Gastrocnemius medialis (tissue), 4 donors: ENCODE measurements at regions not wholly inside any gene's neighbourhood (a gene's known extent, or its start where the extent isn't known, plus 50 kb on each side); places are given as distances from the start of the nearest gene placed in this dataset.

Experiments used
- ATAC-seq, 2 donors: fragments of 150-250 bp; one replicate each; pipeline ENCODE4 v1.9.1; 2016
- DNase-seq, 2 donors: peaks; one replicate each; pipeline ENCODE4 v3.0.0-alpha.2; 2019
- H3K27ac ChIP-seq, 4 donors: fragments of 200-600 bp; sonication (generic); 1 replicate in 1 of 4; 2 replicates in 3 of 4; pipeline ENCODE4 v1.5.1; 2016 to 2018; ENCODE audit warnings: mild to moderate bottlenecking in 2 of 4, moderate library complexity in 1 of 4
- H3K27me3 ChIP-seq, 3 donors: fragments of 200-600 bp; sonication (generic) in 2 of 3; 1 replicate in 1 of 3; 2 replicates in 2 of 3; pipeline versions ENCODE4 v1.5.1 to v1.6.0; 2016 to 2019; ENCODE audit warnings: mild to moderate bottlenecking in 1 of 3, moderate library complexity in 1 of 3
- H3K36me3 ChIP-seq, 2 donors: fragments of 200-600 bp; sonication (generic) in 1 of 2; one replicate each; pipeline ENCODE4 v1.5.1; 2017 to 2018
- H3K4me1 ChIP-seq, 2 donors: fragments of 200-600 bp; sonication (generic) in 1 of 2; one replicate each; pipeline ENCODE4 v1.5.1; 2016 to 2017; ENCODE audit warnings: mild to moderate bottlenecking in 2 of 2
- H3K4me3 ChIP-seq, 4 donors: fragments of 200-600 bp; sonication (generic) in 3 of 4; 1 replicate in 1 of 4; 2 replicates in 3 of 4; pipeline ENCODE4 v1.5.1; 2016 to 2019; ENCODE audit warnings: mild to moderate bottlenecking in 2 of 4
- H3K9me3 ChIP-seq, 3 donors: fragments of 200-600 bp; sonication (generic) in 2 of 3; 1 replicate in 1 of 3; 2 replicates in 2 of 3; pipeline ENCODE4 v1.5.1; 2016 to 2019
- CTCF ChIP-seq, 5 experiments: fragments of 450-650 bp in 3 of 5; fragments of 200-600 bp in 2 of 5; sonication (generic) in 2 of 5; IDR thresholded peaks in 4 of 5; conservative IDR thresholded peaks in 1 of 5; 1 replicate in 4 of 5; 2 replicates in 1 of 5; pipeline ENCODE4 v1.5.1; 2016 to 2019; ENCODE audit warnings: antibody characterized with exemption in 5 of 5, mild to moderate bottlenecking in 3 of 5, moderate library complexity in 3 of 5
- POLR2A ChIP-seq, 2 donors: fragments of 450-650 bp; IDR thresholded peaks; one replicate each; pipeline ENCODE4 v1.6.1; 2017; ENCODE audit warnings: antibody characterized with exemption in 2 of 2, mild to moderate bottlenecking in 2 of 2, moderate library complexity in 2 of 2
- in situ Hi-C, 4 donors: fragments of 200-750 bp; cut with MboI; loops; one replicate each; pipeline versions ENCODE4 v1.15.0 to v1.8.0; 2017; ENCODE audit warnings: low sequenced_read_pairs in 4 of 4
- intact Hi-C: fragments of 100-400 bp; cut with DNase I; formaldehyde crosslinking; loops from one replicate; pipeline ENCODE4 v1.15.1; 2023; ENCODE audit warnings: low total_unique reads

DNA sequence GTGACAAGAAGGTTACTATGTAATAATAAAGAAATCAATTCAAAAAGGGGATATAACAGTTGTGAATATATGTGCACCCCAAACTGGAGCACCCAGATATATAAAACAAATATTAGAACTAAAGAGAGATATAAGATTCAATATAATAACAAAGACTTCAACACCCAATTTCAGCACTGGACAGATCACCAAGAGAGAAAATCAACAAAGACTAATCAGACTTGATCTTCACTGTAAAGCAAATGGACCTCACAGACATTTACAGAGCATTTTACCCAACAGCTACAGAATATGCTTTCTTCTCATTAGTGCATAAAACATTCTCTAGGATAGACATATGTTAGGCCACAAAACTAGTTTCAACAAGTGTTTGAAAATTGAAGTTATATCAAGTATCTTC, 287.7 kb downstream of the DSC3 start:
- no peaks in the 10 kb centered on the region for H3K9me3 ChIP-seq
- intact Hi-C loops: no loop called here
- DNase-seq (no peak), ATAC-seq (no peak)
- no peak overlapping the region for H3K4me3 ChIP-seq
- no peak overlapping the region for H3K27ac ChIP-seq
- no peaks in the 10 kb centered on the region for H3K4me1 ChIP-seq
- H3K27me3 ChIP-seq: no peaks in the 10 kb centered on the region
- in situ Hi-C loops: loop anchor here in 1 of 4 donors (25.0 kb wide), 1 partner anchor 107 kb away; no protein-coding TSS in a partner anchor
- no peaks in the 10 kb centered on the region for H3K36me3 ChIP-seq
- TF ChIP-seq CTCF (IDR thresholded peaks at IDR 0.05 in 4 of 5, conservative IDR thresholded peaks at IDR 0.05 in 1 of 5) (no peak), POLR2A (IDR thresholded peaks at IDR 0.05) (no peak)

GRCh38 chr18:30748541-30748940, 294.0 kb downstream of the DSC3 start:
- Histone ChIP-seq H3K27ac (no peak overlapping the region), H3K9me3 (no peaks in the 10 kb centered on the region), H3K4me1 (no peaks in the 10 kb centered on the region), H3K4me3 (no peak overlapping the region), H3K36me3 (no peaks in the 10 kb centered on the region), H3K27me3 (no peaks in the 10 kb centered on the region)
- ATAC-seq: no peak
- TF ChIP-seq CTCF (IDR thresholded peaks at IDR 0.05 in 4 of 5, conservative IDR thresholded peaks at IDR 0.05 in 1 of 5): no peak
- no peak for TF ChIP-seq POLR2A (IDR thresholded peaks at IDR 0.05)
- in situ Hi-C loops: no loop called here
- no peak for DNase-seq
- intact Hi-C loops: no loop called here

GRCh38 chr18:30746224-30746623, 296.3 kb downstream of the DSC3 start:
- Histone ChIP-seq H3K4me3 (no peak overlapping the region), H3K27me3 (no peaks in the 10 kb centered on the region), H3K4me1 (no peaks in the 10 kb centered on the region), H3K27ac (no peak overlapping the region), H3K36me3 (no peaks in the 10 kb centered on the region), H3K9me3 (no peaks in the 10 kb centered on the region)
- ATAC-seq: no peak
- in situ Hi-C loops: no loop called here
- no peak for DNase-seq
- TF ChIP-seq POLR2A (IDR thresholded peaks at IDR 0.05): no peak
- no peak for TF ChIP-seq CTCF (IDR thresholded peaks at IDR 0.05 in 4 of 5, conservative IDR thresholded peaks at IDR 0.05 in 1 of 5)
- intact Hi-C loops: no loop called here

- intact Hi-C loops: no loop called here
- no peak overlapping the region for H3K4me3 ChIP-seq
- TF ChIP-seq POLR2A (IDR thresholded peaks at IDR 0.05) (no peak), CTCF (IDR thresholded peaks at IDR 0.05 in 4 of 5, conservative IDR thresholded peaks at IDR 0.05 in 1 of 5) (no peak)
- in situ Hi-C loops: no loop called here
- no peaks in the 10 kb centered on the region for H3K9me3 ChIP-seq
- no peak for ATAC-seq
- H3K4me1 ChIP-seq: no peaks in the 10 kb centered on the region
- no peaks in the 10 kb centered on the region for H3K27me3 ChIP-seq
- no peak for DNase-seq
- H3K36me3 ChIP-seq: no peaks in the 10 kb centered on the region
- H3K27ac ChIP-seq: no peak overlapping the region
These were observed 299.5 kb downstream of the DSC3 start for GRCh38 chr18:30743033-30743432.

DNA sequence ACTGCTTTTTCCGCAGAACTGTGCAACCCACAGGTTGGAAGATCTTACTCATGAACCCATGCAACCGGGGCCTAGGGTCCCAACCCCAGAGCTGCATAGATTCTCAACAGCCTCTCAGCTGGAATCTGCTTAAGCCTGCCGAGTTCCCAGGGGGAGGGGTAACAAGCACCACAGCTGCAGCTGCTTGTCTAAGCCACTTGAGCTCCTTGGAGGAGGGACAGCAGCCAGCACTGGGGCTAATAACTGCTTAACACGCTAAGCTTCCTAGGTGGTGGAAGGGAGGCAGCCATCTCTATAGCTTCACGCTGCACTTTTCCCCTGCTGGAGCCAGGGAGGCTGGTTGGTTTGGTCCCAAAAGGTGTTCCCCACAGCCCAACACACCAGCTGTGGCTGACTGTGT, 311.6 kb downstream of the DSC3 start:
- Histone ChIP-seq H3K27ac (no peak overlapping the region), H3K4me3 (no peak overlapping the region), H3K4me1 (no peaks in the 10 kb centered on the region), H3K36me3 (no peaks in the 10 kb centered on the region), H3K9me3 (peaks cover 0 to 6% (median 0%) of the 10 kb centered on the region in 3 donors), H3K27me3 (no peaks in the 10 kb centered on the region)
- intact Hi-C loops: no loop called here
- TF ChIP-seq CTCF (IDR thresholded peaks at IDR 0.05 in 4 of 5, conservative IDR thresholded peaks at IDR 0.05 in 1 of 5) (no peak), POLR2A (IDR thresholded peaks at IDR 0.05) (no peak)
- in situ Hi-C loops: no loop called here
- DNase-seq: no peak
- no peak for ATAC-seq
